ENCODE measurements at regions not wholly inside any gene's neighbourhood (a gene's known extent, or its start where the extent isn't known, plus 50 kb on each side); places are given as distances from the start of the nearest gene placed in this dataset.
A peak's percentile ranks its signal among the peaks of the same experiment; 100 is the strongest.

GRCh38 chr5:135227064-135228022 lies 171.7 kb downstream of the MACROH2A1 start:
- 0 to 100% (median 59%) methylated on average over 1 to 3 of the region's 6 CpGs; no CpG with 5 or more reads in 4 of the 10 experiments for WGBS, 10 experiments
- Histone ChIP-seq H3K4me3 (no peak overlapping the region), H3K4me1 (replicated peaks in 1 of 2) (peaks cover 4 to 9% of the 10 kb centered on the region in 2 donors), H3K27ac (no peak overlapping the region)
- peak in 1 of 8 experiments; percentile 19 for ATAC-seq (replicated peaks in 6 of 8)
- in situ Hi-C loops (cut with MboI; ENCODE audit: low pct_unique_long_range_greater_than_20kb in 2 of 9, low sequenced_read_pairs in 9 of 9, unreplicated experiment in 9 of 9), result no loop called here

- in situ Hi-C loops (cut with MboI; ENCODE audit: low pct_unique_long_range_greater_than_20kb in 2 of 9, low sequenced_read_pairs in 9 of 9, unreplicated experiment in 9 of 9), result no loop called here
- Histone ChIP-seq H3K4me1 (replicated peaks in 1 of 2) (peaks cover 4 to 9% of the 10 kb centered on the region in 2 donors), H3K4me3 (no peak overlapping the region), H3K27ac (no peak overlapping the region)
- WGBS, 10 experiments, result 25 to 72% (median 41%) methylated on average over 2 to 12 of the region's 16 CpGs; no CpG with 5 or more reads in 2 of the 10 experiments
- no peak for ATAC-seq (replicated peaks in 6 of 8)
Observed at GRCh38 chr5:135225856-135226560, 173.0 kb downstream of the MACROH2A1 start.

- in situ Hi-C loops (cut with MboI; ENCODE audit: low pct_unique_long_range_greater_than_20kb in 2 of 9, low sequenced_read_pairs in 9 of 9, unreplicated experiment in 9 of 9), result no loop called here
- WGBS, 10 experiments, result 40 to 100% (median 60%) methylated on average over 1 to 4 of the region's 5 CpGs; no CpG with 5 or more reads in 2 of the 10 experiments
- Histone ChIP-seq H3K27ac (no peak overlapping the region), H3K4me1 (replicated peaks in 1 of 2) (no peaks in the 10 kb centered on the region), H3K4me3 (no peak overlapping the region)
- no peak for ATAC-seq (replicated peaks in 6 of 8)
Observed at GRCh38 chr5:135223891-135224625, 175.0 kb downstream of the MACROH2A1 start.

- ATAC-seq (replicated peaks in 6 of 8), result no peak
- H3K4me1 ChIP-seq (replicated peaks in 1 of 2), result no peaks in the 10 kb centered on the region
- in situ Hi-C loops (cut with MboI; ENCODE audit: low pct_unique_long_range_greater_than_20kb in 2 of 9, low sequenced_read_pairs in 9 of 9, unreplicated experiment in 9 of 9), result no loop called here
- H3K4me3 ChIP-seq, result no peak overlapping the region
- no peak overlapping the region for H3K27ac ChIP-seq
- WGBS, 10 experiments, result 20 to 68% (median 57%) methylated on average over 1 to 2 of the region's 2 CpGs; no CpG with 5 or more reads in 3 of the 10 experiments
Observed at GRCh38 chr5:135223404-135223803, 175.6 kb downstream of the MACROH2A1 start.

- no peak overlapping the region for H3K27ac ChIP-seq
- in situ Hi-C loops (cut with MboI; ENCODE audit: low pct_unique_long_range_greater_than_20kb in 2 of 9, low sequenced_read_pairs in 9 of 9, unreplicated experiment in 9 of 9), result no loop called here
- WGBS, 10 experiments, result 58% methylated on average over 2 of the region's 3 CpGs; no CpG with 5 or more reads in 9 of the 10 experiments
- ATAC-seq (replicated peaks in 6 of 8), result no peak
- H3K4me3 ChIP-seq, result no peak overlapping the region
- no peaks in the 10 kb centered on the region for H3K4me1 ChIP-seq (replicated peaks in 1 of 2)
Observed at GRCh38 chr5:135222771-135223170, 176.3 kb downstream of the MACROH2A1 start.

DNA sequence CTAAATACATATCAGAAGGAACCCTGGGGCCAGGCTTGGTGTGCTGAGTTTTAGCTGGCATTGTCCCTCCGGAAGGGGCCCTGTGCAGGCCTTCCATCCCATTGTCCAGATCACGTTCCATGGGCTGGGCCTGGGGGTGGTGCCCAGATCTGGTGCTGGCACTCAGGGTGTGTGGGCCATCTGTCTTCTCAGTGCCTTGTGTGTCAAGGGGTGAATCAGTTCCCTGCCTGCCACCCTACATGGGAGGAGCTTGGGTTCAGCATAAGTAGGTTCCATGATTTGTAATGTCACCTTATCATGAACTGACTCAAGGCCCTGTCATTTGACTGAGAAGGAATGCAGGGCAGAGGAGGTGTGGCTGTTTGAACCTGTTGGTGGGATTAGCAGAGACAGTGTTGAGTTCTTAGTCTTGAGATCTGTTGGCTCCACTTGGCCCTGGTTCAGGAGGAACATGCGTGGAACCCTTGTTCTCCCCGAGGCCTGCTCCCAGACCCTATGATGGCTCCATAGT lies 176.8 kb downstream of the MACROH2A1 start:
- 84 to 100% (median 100%) methylated on average over 1 to 3 of the region's 4 CpGs; no CpG with 5 or more reads in 3 of the 10 experiments for WGBS, 10 experiments
- no peak overlapping the region for H3K27ac ChIP-seq
- H3K4me1 ChIP-seq (replicated peaks in 1 of 2), result no peaks in the 10 kb centered on the region
- ATAC-seq (replicated peaks in 6 of 8), result no peak
- no peak overlapping the region for H3K4me3 ChIP-seq
- in situ Hi-C loops (cut with MboI; ENCODE audit: low pct_unique_long_range_greater_than_20kb in 2 of 9, low sequenced_read_pairs in 9 of 9, unreplicated experiment in 9 of 9), result no loop called here

DNA sequence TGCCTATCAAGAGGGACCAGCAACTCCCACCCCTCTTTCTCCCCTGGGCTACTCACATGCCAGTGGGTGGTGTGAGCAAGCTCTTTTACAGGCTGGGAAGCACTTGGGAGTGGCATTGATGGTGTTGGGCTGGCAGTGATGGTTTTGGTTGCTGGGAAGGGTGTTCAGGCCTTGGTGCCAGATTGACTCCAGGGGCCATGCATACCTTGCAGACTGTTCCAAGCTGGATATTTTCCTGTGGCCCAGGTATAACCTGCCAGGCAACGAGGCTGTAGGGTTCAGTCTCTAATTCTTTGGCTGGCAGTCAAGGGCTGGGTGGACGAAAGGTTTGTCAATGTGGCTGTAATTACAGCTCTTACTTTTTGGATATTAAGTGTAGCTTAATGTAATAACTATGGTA lies 177.3 kb downstream of the MACROH2A1 start:
- no peak for ATAC-seq (replicated peaks in 6 of 8)
- H3K27ac ChIP-seq, result no peak overlapping the region
- H3K4me3 ChIP-seq, result no peak overlapping the region
- in situ Hi-C loops (cut with MboI; ENCODE audit: low pct_unique_long_range_greater_than_20kb in 2 of 9, low sequenced_read_pairs in 9 of 9, unreplicated experiment in 9 of 9), result no loop called here
- H3K4me1 ChIP-seq (replicated peaks in 1 of 2), result no peaks in the 10 kb centered on the region
- 50 to 94% (median 78%) methylated on average over 2 of the region's 2 CpGs; no CpG with 5 or more reads in 5 of the 10 experiments for WGBS, 10 experiments

DNA sequence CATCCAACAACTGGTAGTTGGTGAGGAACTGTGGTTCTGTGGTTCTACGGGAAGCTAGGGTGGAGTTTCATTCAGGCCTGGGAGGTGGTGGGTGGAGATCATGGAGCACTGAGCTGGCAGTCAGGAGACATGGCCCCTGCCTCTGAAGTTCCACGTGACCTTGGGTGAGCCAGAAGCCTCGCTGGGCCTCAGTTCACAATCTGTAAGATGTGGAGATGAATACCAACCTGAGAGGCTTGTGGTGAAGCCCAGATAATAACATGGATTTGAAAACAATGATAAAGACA lies 177.9 kb downstream of the MACROH2A1 start:
- H3K4me3 ChIP-seq, result no peak overlapping the region
- no peaks in the 10 kb centered on the region for H3K4me1 ChIP-seq (replicated peaks in 1 of 2)
- no peak overlapping the region for H3K27ac ChIP-seq
- in situ Hi-C loops (cut with MboI; ENCODE audit: low pct_unique_long_range_greater_than_20kb in 2 of 9, low sequenced_read_pairs in 9 of 9, unreplicated experiment in 9 of 9), result no loop called here
- ATAC-seq (replicated peaks in 6 of 8), result peak in 2 of 8 experiments; percentile 82 to 91
- WGBS, 10 experiments, result 26 to 100% (median 52%) methylated on average over 1 to 3 of the region's 3 CpGs; no CpG with 5 or more reads in 6 of the 10 experiments

GRCh38 chr5:135220394-135221186 lies 178.4 kb downstream of the MACROH2A1 start:
- Histone ChIP-seq H3K4me1 (replicated peaks in 1 of 2) (no peaks in the 10 kb centered on the region), H3K4me3 (no peak overlapping the region), H3K27ac (no peak overlapping the region)
- 40 to 100% (median 80%) methylated on average over 1 to 3 of the region's 7 CpGs; no CpG with 5 or more reads in 4 of the 10 experiments for WGBS, 10 experiments
- ATAC-seq (replicated peaks in 6 of 8), result no peak
- in situ Hi-C loops (cut with MboI; ENCODE audit: low pct_unique_long_range_greater_than_20kb in 2 of 9, low sequenced_read_pairs in 9 of 9, unreplicated experiment in 9 of 9), result no loop called here

GRCh38 chr5:135219868-135220267 lies 179.2 kb downstream of the MACROH2A1 start:
- peak in 1 of 8 experiments; percentile 29 for ATAC-seq (replicated peaks in 6 of 8)
- no peaks in the 10 kb centered on the region for H3K4me1 ChIP-seq (replicated peaks in 1 of 2)
- no peak overlapping the region for H3K4me3 ChIP-seq
- H3K27ac ChIP-seq, result no peak overlapping the region
- 50 to 100% (median 83%) methylated on average over 1 to 3 of the region's 3 CpGs; no CpG with 5 or more reads in 6 of the 10 experiments for WGBS, 10 experiments
- in situ Hi-C loops (cut with MboI; ENCODE audit: low pct_unique_long_range_greater_than_20kb in 2 of 9, low sequenced_read_pairs in 9 of 9, unreplicated experiment in 9 of 9), result no loop called here

DNA sequence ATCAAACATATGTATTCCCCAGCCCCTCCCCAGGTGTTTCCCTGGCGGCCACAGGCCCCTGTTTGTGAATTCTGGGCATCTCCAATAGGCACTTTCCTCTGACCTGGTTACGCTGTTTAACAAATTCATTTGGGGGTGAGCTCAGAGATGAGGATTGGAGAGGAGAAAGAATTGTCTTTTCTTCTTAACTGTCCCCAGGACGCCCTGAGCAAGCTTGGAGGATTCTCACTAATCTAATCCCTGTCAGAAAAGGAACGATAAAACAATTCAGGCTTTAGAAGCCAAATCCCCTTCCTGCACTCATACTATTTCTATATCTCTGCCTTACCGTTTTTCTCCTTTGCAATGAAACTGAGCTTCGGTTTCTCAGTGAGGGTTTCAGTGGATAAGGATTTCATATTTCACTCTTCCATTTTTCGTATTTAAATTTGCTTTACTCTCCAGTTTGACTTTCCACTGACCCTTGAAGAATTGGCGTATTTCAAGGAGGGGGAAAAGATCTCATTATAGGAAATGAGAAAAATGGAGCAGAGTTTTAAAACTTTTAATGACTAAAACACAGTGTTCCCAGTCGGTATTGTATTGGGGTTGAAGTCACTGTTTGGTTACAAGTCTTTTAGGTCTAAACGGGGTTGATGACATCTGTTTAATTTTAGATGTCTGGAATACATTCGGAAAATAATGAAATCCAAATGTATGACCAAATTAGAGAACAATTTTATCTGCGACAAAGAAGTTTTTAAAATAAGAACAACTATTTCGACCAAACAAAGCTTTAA lies 180.1 kb downstream of the MACROH2A1 start:
- WGBS, 10 experiments, result 19 to 92% (median 79%) methylated on average over 4 to 11 of the region's 13 CpGs
- no peak for ATAC-seq (replicated peaks in 6 of 8)
- H3K4me1 ChIP-seq (replicated peaks in 1 of 2), result no peaks in the 10 kb centered on the region
- in situ Hi-C loops (cut with MboI; ENCODE audit: low pct_unique_long_range_greater_than_20kb in 2 of 9, low sequenced_read_pairs in 9 of 9, unreplicated experiment in 9 of 9), result no loop called here
- H3K4me3 ChIP-seq, result no peak overlapping the region
- H3K27ac ChIP-seq, result no peak overlapping the region

GRCh38 chr5:135218486-135218755 lies 180.6 kb downstream of the MACROH2A1 start:
- in situ Hi-C loops (cut with MboI; ENCODE audit: low pct_unique_long_range_greater_than_20kb in 2 of 9, low sequenced_read_pairs in 9 of 9, unreplicated experiment in 9 of 9), result no loop called here
- Histone ChIP-seq H3K4me3 (no peak overlapping the region), H3K27ac (no peak overlapping the region), H3K4me1 (replicated peaks in 1 of 2) (no peaks in the 10 kb centered on the region)
- 60% methylated on average over 1 of the region's 3 CpGs; no CpG with 5 or more reads in 9 of the 10 experiments for WGBS, 10 experiments
- no peak for ATAC-seq (replicated peaks in 6 of 8)
